Mesothelial cell of epicardium (in vitro differentiated cells): ENCODE measurements at regions not wholly inside any gene's neighbourhood (a gene's known extent, or its start where the extent isn't known, plus 50 kb on each side); places are given as distances from the start of the nearest gene placed in this dataset.

ENCODE experiments used
- DNase-seq, 2 experiments: peaks; one replicate each; pipeline ENCODE4 v3.0.0; 2021; ENCODE audit warnings: low spot score in 2 of 2; ENCODE audit not compliant: unreplicated experiment in 2 of 2
- H3K27ac Mint-ChIP-seq: 2 replicates; pipeline ENCODE4 v1.8.0; 2021; ENCODE audit warnings: mixed read lengths
- H3K27me3 Mint-ChIP-seq: 2 replicates; pipeline ENCODE4 v1.8.0; 2021; ENCODE audit warnings: low read depth, mixed read lengths
- H3K36me3 Mint-ChIP-seq: 2 replicates; pipeline ENCODE4 v1.8.0; 2021; ENCODE audit warnings: mixed read lengths
- H3K4me1 Mint-ChIP-seq: 2 replicates; pipeline ENCODE4 v1.8.0; 2021; ENCODE audit warnings: mixed read lengths
- H3K4me3 Mint-ChIP-seq: 2 replicates; pipeline ENCODE4 v1.8.0; 2021; ENCODE audit warnings: mild to moderate bottlenecking, moderate library complexity, mixed read lengths
- H3K9me3 Mint-ChIP-seq: 2 replicates; pipeline ENCODE4 v1.8.0; 2021; ENCODE audit warnings: mixed read lengths
- TF ChIP-seq, protein P1 (sequence below): fragments of 200-600 bp; sonication (generic); IDR thresholded peaks from one replicate; pipeline ENCODE4 v1.5.0; 2021; ENCODE audit warnings: antibody characterized with exemption; ENCODE audit not compliant: unreplicated experiment

DNA sequence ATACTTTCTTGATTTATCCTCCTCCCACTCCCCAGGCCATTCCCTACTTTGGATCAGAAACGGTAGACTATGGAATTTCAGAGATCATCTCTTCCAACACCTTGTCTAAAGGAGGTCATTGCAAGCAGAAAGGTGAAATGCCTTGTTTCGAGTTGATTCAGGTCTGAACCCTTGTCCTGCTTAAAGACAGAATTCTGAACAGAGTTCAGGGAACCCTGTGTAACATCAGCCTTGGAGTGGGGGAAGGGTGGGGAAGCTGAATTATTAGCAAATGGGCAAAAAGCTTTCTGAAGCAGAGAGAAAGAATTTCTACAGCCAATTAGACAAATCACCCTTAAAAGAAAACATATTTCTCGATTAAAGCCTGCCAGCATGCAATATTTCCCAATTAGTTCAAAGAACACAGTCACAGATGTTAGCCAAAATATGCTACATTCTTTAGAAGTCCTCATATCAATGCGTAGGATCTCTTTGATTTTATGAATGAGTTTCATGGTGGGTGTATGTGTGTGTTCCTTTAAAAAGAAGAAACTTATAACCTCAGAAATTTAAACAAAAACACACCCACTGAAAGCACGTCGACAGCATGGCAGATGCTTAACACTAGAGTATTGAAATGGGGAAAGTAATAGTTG lies 353.1 kb downstream of the RND3 start:
- H3K4me1 Mint-ChIP-seq = peaks cover 80% of the 10 kb centered on the region

GRCh38 chr2:150133623-150134022 lies 353.8 kb downstream of the RND3 start:
- no peak for DNase-seq
- H3K27ac Mint-ChIP-seq = peak overlapping the region; percentile 85
- no peaks in the 10 kb centered on the region for H3K36me3 Mint-ChIP-seq
- TF ChIP-seq, protein P1, sequence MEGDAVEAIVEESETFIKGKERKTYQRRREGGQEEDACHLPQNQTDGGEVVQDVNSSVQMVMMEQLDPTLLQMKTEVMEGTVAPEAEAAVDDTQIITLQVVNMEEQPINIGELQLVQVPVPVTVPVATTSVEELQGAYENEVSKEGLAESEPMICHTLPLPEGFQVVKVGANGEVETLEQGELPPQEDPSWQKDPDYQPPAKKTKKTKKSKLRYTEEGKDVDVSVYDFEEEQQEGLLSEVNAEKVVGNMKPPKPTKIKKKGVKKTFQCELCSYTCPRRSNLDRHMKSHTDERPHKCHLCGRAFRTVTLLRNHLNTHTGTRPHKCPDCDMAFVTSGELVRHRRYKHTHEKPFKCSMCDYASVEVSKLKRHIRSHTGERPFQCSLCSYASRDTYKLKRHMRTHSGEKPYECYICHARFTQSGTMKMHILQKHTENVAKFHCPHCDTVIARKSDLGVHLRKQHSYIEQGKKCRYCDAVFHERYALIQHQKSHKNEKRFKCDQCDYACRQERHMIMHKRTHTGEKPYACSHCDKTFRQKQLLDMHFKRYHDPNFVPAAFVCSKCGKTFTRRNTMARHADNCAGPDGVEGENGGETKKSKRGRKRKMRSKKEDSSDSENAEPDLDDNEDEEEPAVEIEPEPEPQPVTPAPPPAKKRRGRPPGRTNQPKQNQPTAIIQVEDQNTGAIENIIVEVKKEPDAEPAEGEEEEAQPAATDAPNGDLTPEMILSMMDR = no peak
- H3K4me1 Mint-ChIP-seq = peaks cover 73% of the 10 kb centered on the region
- no peaks in the 10 kb centered on the region for H3K27me3 Mint-ChIP-seq
- H3K4me3 Mint-ChIP-seq = no peak overlapping the region
- H3K9me3 Mint-ChIP-seq = peaks cover 2% of the 10 kb centered on the region

More for the DNA sequence above, 353.1 kb downstream of the RND3 start:
- H3K36me3 Mint-ChIP-seq = no peaks in the 10 kb centered on the region
- no peak for DNase-seq
- peak overlapping the region; percentile 85 for H3K27ac Mint-ChIP-seq
- no peaks in the 10 kb centered on the region for H3K27me3 Mint-ChIP-seq
- TF ChIP-seq, protein P1 = no peak
- H3K9me3 Mint-ChIP-seq = no peaks in the 10 kb centered on the region
- H3K4me3 Mint-ChIP-seq = no peak overlapping the region

DNA sequence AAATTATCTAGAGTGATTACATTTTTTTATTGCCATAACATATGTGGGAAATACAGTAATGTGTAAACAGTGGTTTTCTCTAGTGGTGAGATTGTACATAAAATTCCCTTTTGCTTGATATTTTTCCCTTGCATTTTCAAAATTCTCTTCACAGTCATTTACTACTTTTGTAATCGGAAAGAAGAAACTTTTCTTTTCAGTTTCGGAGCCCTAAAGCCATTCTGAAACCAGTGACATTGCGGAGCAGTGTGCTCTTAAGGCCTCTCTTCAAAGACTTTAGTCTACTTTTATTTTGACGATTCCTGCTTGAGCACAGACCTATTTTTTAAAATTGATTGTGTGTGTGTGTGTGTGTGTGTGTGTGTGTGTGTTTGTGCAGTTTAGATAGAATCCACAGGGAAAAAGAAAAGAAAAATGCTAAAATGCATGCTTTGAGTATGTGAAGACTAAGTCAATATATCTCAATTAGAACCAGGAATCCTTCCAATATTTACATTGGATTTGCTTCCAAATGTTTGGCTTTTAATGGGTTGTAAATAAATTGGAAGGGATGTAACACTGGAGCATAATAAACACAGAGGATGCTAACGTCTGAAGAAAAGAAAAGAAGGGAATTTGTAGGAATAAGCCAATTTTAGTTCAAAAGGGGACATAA lies 357.4 kb downstream of the RND3 start:
- no peak overlapping the region for H3K4me3 Mint-ChIP-seq
- peaks cover 7% of the 10 kb centered on the region for H3K9me3 Mint-ChIP-seq
- TF ChIP-seq, protein P1 = no peak
- peaks cover 56% of the 10 kb centered on the region for H3K4me1 Mint-ChIP-seq
- H3K36me3 Mint-ChIP-seq = peaks cover 5% of the 10 kb centered on the region
- DNase-seq = no peak
- H3K27me3 Mint-ChIP-seq = no peaks in the 10 kb centered on the region
- H3K27ac Mint-ChIP-seq = peak overlapping the region; percentile 24

GRCh38 chr2:150127995-150128394 lies 359.5 kb downstream of the RND3 start:
- no peak for DNase-seq
- H3K27me3 Mint-ChIP-seq = no peaks in the 10 kb centered on the region

DNA sequence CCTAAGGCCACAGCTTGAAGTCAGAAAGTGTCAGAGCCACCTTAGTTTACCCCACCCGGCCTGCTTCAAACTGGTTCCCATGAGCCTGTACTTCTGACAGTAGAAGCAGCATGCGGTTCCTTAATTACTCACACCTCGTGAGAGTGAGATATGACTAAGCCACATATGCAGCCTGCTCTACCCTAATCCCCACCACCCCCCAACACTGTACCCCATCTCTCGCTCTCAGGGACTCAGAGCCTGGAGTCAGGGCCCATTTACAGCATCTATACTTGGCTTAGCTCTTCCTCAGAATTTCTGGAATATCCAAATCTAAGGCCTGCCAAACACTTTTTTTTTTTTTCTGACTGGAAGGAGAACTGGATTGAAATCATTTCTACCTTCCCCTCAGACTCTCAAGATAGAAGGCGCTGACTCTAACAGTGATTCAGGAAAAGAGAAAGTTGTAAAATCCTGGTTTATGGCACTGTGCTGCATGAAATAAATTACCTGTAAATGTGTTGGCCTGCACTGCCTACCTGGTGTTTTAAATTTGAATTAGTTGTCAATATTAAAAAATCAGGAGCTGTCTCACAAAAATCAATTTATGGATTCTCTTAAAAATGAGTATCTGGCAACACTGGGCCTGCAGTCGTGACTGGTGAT lies 360.0 kb downstream of the RND3 start:
- peaks cover 7% of the 10 kb centered on the region for H3K9me3 Mint-ChIP-seq
- no peaks in the 10 kb centered on the region for H3K27me3 Mint-ChIP-seq
- H3K4me1 Mint-ChIP-seq = peaks cover 39% of the 10 kb centered on the region
- no peak overlapping the region for H3K4me3 Mint-ChIP-seq
- DNase-seq = no peak
- H3K27ac Mint-ChIP-seq = no peak overlapping the region
- TF ChIP-seq, protein P1 = no peak
- peaks cover 5% of the 10 kb centered on the region for H3K36me3 Mint-ChIP-seq

More at GRCh38 chr2:150127995-150128394, 359.5 kb downstream of the RND3 start:
- Mint-ChIP-seq H3K9me3 (peaks cover 7% of the 10 kb centered on the region), H3K27ac (no peak overlapping the region), H3K36me3 (peaks cover 5% of the 10 kb centered on the region), H3K4me3 (no peak overlapping the region), H3K4me1 (peaks cover 38% of the 10 kb centered on the region)
- TF ChIP-seq, protein P1 = no peak
